GM12892 (cell line): ENCODE measurements at regions not wholly inside any gene's neighbourhood (a gene's known extent, or its start where the extent isn't known, plus 50 kb on each side); places are given as distances from the start of the nearest gene placed in this dataset.

Source experiments
- POLR2A ChIP-seq: IDR thresholded peaks from 2 replicates; pipeline ENCODE4 v1.6.1; 2011; ENCODE audit warnings: low read depth, low read length, control low read depth
- TAF1 ChIP-seq: IDR thresholded peaks from 2 replicates; pipeline ENCODE4 v1.6.1; 2011; ENCODE audit warnings: low read depth, mild to moderate bottlenecking, control low read depth, low read length, borderline replicate concordance

- no peak for TF ChIP-seq TAF1
- TF ChIP-seq POLR2A = no peak
These were observed 331.1 kb upstream of the KIAA1217 start for GRCh38 chr10:23877791-23878320.
